ENCODE measurements at regions not wholly inside any gene's neighbourhood (a gene's known extent, or its start where the extent isn't known, plus 50 kb on each side); places are given as distances from the start of the nearest gene placed in this dataset.

DNA sequence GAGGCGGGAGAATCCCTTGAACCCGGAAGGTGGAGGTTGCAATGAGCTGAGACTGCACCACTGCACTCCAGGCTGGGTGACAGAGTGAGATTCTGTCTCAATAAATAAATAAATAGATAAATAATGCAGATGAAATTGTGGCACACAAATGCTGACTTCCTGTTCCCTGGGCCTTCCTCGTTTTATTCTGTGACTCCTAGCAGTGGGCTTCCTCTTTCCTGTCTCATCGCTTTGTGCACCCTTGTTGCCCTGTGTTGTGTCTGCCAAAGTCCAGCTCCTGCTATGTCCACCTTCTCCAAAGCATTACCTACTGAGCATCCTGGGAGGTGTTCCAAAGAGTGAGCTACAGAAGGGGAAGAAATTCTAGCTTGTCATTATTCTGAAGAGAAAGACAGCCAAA lies 100.2 kb upstream of the TIAM2 start:
- no peak overlapping the region for H2AFZ ChIP-seq (ENCODE audit: low read depth)
- TF ChIP-seq, protein P1, sequence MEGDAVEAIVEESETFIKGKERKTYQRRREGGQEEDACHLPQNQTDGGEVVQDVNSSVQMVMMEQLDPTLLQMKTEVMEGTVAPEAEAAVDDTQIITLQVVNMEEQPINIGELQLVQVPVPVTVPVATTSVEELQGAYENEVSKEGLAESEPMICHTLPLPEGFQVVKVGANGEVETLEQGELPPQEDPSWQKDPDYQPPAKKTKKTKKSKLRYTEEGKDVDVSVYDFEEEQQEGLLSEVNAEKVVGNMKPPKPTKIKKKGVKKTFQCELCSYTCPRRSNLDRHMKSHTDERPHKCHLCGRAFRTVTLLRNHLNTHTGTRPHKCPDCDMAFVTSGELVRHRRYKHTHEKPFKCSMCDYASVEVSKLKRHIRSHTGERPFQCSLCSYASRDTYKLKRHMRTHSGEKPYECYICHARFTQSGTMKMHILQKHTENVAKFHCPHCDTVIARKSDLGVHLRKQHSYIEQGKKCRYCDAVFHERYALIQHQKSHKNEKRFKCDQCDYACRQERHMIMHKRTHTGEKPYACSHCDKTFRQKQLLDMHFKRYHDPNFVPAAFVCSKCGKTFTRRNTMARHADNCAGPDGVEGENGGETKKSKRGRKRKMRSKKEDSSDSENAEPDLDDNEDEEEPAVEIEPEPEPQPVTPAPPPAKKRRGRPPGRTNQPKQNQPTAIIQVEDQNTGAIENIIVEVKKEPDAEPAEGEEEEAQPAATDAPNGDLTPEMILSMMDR (conservative IDR thresholded peaks at IDR 0.05; ENCODE audit: low read depth, low read length) = no peak
- H3K9ac ChIP-seq = no peak overlapping the region
- H3K79me2 ChIP-seq (ENCODE audit: insufficient read depth, low read depth) = no peaks in the 10 kb centered on the region
- no peaks in the 10 kb centered on the region for H3K36me3 ChIP-seq (ENCODE audit: insufficient read depth)
- no peak overlapping the region for H3K4me2 ChIP-seq
- H3K27me3 ChIP-seq (ENCODE audit: insufficient read depth, low read depth) = no peaks in the 10 kb centered on the region
- no peak overlapping the region for H3K27ac ChIP-seq
- no peaks in the 10 kb centered on the region for H3K4me1 ChIP-seq (ENCODE audit: low read depth, poor library complexity, severe bottlenecking)
- H4K20me1 ChIP-seq (ENCODE audit: insufficient read depth) = no peaks in the 10 kb centered on the region
- no peak overlapping the region for H3K4me3 ChIP-seq (IDR thresholded peaks at IDR 0.05; ENCODE audit: insufficient read depth, low read depth, low read length)

DNA sequence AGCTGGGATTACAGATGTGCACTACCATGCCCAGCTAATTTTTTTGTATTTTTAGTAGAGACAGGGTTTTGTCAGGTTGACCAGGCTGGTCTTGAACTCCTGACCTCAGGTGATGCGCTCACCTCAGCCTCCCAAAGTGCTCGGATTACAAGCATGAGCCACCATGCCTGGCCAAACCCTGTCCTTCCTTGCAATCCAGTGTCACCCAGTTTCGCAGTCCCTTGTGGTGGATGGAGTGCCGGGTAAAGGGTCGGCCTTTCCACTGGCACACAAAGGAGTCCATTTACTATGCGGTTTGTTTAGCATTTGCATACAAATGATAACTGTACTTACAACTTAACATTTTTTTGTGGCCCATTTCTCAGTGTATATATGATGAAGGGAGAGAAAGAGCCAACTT lies 99.3 kb upstream of the TIAM2 start:
- H3K36me3 ChIP-seq (ENCODE audit: insufficient read depth) = no peaks in the 10 kb centered on the region
- no peak overlapping the region for H3K4me3 ChIP-seq (IDR thresholded peaks at IDR 0.05; ENCODE audit: insufficient read depth, low read depth, low read length)
- H3K27me3 ChIP-seq (ENCODE audit: insufficient read depth, low read depth) = no peaks in the 10 kb centered on the region
- no peak overlapping the region for H3K9ac ChIP-seq
- TF ChIP-seq, protein P1 (conservative IDR thresholded peaks at IDR 0.05; ENCODE audit: low read depth, low read length) = no peak
- H4K20me1 ChIP-seq (ENCODE audit: insufficient read depth) = no peaks in the 10 kb centered on the region
- no peaks in the 10 kb centered on the region for H3K79me2 ChIP-seq (ENCODE audit: insufficient read depth, low read depth)
- no peaks in the 10 kb centered on the region for H3K4me1 ChIP-seq (ENCODE audit: low read depth, poor library complexity, severe bottlenecking)
- no peak overlapping the region for H2AFZ ChIP-seq (ENCODE audit: low read depth)
- H3K4me2 ChIP-seq = no peak overlapping the region
- H3K27ac ChIP-seq = no peak overlapping the region

DNA sequence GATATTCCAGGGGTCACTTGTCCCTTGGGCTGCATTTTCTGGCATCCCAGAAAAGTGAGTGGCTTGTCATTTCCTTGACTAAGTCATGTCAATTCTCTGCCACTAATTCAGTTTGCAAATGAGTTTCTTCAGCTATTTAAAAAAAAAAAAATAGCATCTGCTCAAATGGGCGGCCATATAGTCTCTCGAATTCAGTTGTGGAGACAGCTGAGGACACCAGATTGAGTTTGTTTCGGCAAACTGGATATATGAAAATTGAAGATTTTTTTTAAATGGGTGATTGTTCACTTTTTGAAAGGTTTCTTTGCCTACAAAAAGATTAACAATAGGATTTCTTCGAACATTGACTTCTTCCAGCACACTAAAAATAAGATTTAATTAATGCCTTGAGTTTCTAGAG lies 96.3 kb upstream of the TIAM2 start:
- Histone ChIP-seq H3K4me2 (no peak overlapping the region), H2AFZ (ENCODE audit: low read depth) (no peak overlapping the region), H4K20me1 (ENCODE audit: insufficient read depth) (no peaks in the 10 kb centered on the region), H3K27me3 (ENCODE audit: insufficient read depth, low read depth) (no peaks in the 10 kb centered on the region), H3K9ac (no peak overlapping the region), H3K79me2 (ENCODE audit: insufficient read depth, low read depth) (no peaks in the 10 kb centered on the region), H3K27ac (no peak overlapping the region), H3K4me1 (ENCODE audit: low read depth, poor library complexity, severe bottlenecking) (no peaks in the 10 kb centered on the region), H3K4me3 (IDR thresholded peaks at IDR 0.05; ENCODE audit: insufficient read depth, low read depth, low read length) (no peak overlapping the region), H3K36me3 (ENCODE audit: insufficient read depth) (no peaks in the 10 kb centered on the region)
- TF ChIP-seq, protein P1 (conservative IDR thresholded peaks at IDR 0.05; ENCODE audit: low read depth, low read length) = no peak

DNA sequence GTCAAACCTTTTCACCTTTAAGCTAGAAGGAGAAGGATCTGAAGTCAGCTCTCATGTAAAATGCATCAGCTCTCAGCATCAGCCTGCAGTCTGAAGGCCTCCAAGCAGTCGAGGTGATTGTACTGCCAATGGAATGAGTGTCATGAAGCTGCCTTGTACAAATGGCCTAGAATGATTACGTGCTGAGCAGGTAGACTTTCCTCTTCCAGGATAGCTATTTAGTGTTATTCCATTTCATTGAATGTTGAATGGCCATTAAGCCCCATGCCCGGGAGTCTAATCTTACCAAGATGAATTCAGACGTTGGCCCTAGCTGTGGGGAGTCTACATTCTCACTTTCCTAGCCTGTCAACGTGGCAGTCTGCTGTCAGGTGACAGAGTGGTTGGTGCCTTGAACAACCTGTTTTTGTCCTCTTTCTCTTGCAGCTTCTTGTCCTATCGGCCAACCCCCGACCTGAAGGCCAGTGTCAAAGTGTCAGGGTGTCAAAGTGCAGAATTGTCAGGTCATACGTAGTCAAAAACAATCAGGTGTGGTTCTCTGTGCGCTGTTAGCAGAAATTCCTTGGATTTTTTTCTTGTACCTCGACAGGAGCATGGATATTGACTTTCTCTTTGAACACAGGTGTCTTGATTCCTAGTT lies 95.2 kb upstream of the TIAM2 start:
- Histone ChIP-seq H3K4me3 (IDR thresholded peaks at IDR 0.05; ENCODE audit: insufficient read depth, low read depth, low read length) (no peak overlapping the region), H3K36me3 (ENCODE audit: insufficient read depth) (no peaks in the 10 kb centered on the region), H3K27me3 (ENCODE audit: insufficient read depth, low read depth) (no peaks in the 10 kb centered on the region), H2AFZ (ENCODE audit: low read depth) (no peak overlapping the region), H3K79me2 (ENCODE audit: insufficient read depth, low read depth) (no peaks in the 10 kb centered on the region), H3K9ac (no peak overlapping the region), H4K20me1 (ENCODE audit: insufficient read depth) (no peaks in the 10 kb centered on the region), H3K4me1 (ENCODE audit: low read depth, poor library complexity, severe bottlenecking) (no peaks in the 10 kb centered on the region), H3K27ac (no peak overlapping the region), H3K4me2 (no peak overlapping the region)
- TF ChIP-seq, protein P1 (conservative IDR thresholded peaks at IDR 0.05; ENCODE audit: low read depth, low read length) = no peak
